GM18951 (cell line): ENCODE measurements at regions not wholly inside any gene's neighbourhood (a gene's known extent, or its start where the extent isn't known, plus 50 kb on each side); places are given as distances from the start of the nearest gene placed in this dataset.

Source experiments
- POLR2A ChIP-seq: IDR thresholded peaks from 4 replicates; pipeline ENCODE4 v1.6.1; 2011; ENCODE audit warnings: mild to moderate bottlenecking; ENCODE audit not compliant: insufficient read length, insufficient read depth; ENCODE audit errors: extremely low read depth
- in situ Hi-C: fragments of 300-500 bp; cut with MboI; formaldehyde crosslinking; loops from one replicate; pipeline ENCODE4 v1.12.0; 2022; ENCODE audit warnings: low sequenced_read_pairs, mixed read lengths, inconsistent platforms; ENCODE audit not compliant: unreplicated experiment

- no peak for TF ChIP-seq POLR2A
- in situ Hi-C loops, result no loop called here
Observed at GRCh38 chr9:16043756-16044578, 491.1 kb downstream of the CCDC171 start.

- no peak for TF ChIP-seq POLR2A
- in situ Hi-C loops, result no loop called here
Observed at GRCh38 chr9:16044579-16044881, 491.7 kb downstream of the CCDC171 start.

- in situ Hi-C loops, result no loop called here
- no peak for TF ChIP-seq POLR2A
Observed at GRCh38 chr9:16045651-16046280, 492.9 kb downstream of the CCDC171 start.

GRCh38 chr9:16046713-16047112 is 493.9 kb downstream of the CCDC171 start:
- in situ Hi-C loops, result no loop called here
- TF ChIP-seq POLR2A, result no peak

GRCh38 chr9:16048129-16048528 is 495.3 kb downstream of the CCDC171 start:
- in situ Hi-C loops, result no loop called here
- TF ChIP-seq POLR2A, result no peak

- TF ChIP-seq POLR2A, result no peak
- in situ Hi-C loops, result no loop called here
Observed at GRCh38 chr9:16052146-16052545, 499.3 kb downstream of the CCDC171 start.

- in situ Hi-C loops, result no loop called here
- no peak for TF ChIP-seq POLR2A
Observed at GRCh38 chr9:16052757-16053530, 500.1 kb downstream of the CCDC171 start.

GRCh38 chr9:16057541-16057940 is 504.7 kb downstream of the CCDC171 start:
- in situ Hi-C loops, result no loop called here
- TF ChIP-seq POLR2A, result no peak

GRCh38 chr9:16058131-16058549 is 505.3 kb downstream of the CCDC171 start:
- in situ Hi-C loops, result no loop called here
- TF ChIP-seq POLR2A, result no peak

- in situ Hi-C loops, result no loop called here
Observed at GRCh38 chr9:16060436-16061129, 507.7 kb downstream of the CCDC171 start.

GRCh38 chr9:16062542-16063240 is 509.8 kb downstream of the CCDC171 start:
- in situ Hi-C loops, result no loop called here
- no peak for TF ChIP-seq POLR2A

More at GRCh38 chr9:16060436-16061129, 507.7 kb downstream of the CCDC171 start:
- no peak for TF ChIP-seq POLR2A

GRCh38 chr9:16063241-16063591 is 510.4 kb downstream of the CCDC171 start:
- in situ Hi-C loops, result no loop called here
- no peak for TF ChIP-seq POLR2A
